ENCODE measurements at regions not wholly inside any gene's neighbourhood (a gene's known extent, or its start where the extent isn't known, plus 50 kb on each side); places are given as distances from the start of the nearest gene placed in this dataset.

GRCh38 chr9:129544761-129545160 is 76.1 kb downstream of the C9orf50 start:
- no peak for TF ChIP-seq CTCF (IDR thresholded peaks at IDR 0.05)
- TF ChIP-seq POLR2A (IDR thresholded peaks at IDR 0.05): no peak

Data from heart left ventricle (tissue), 13 donors.